ENCODE measurements at regions not wholly inside any gene's neighbourhood (a gene's known extent, or its start where the extent isn't known, plus 50 kb on each side); places are given as distances from the start of the nearest gene placed in this dataset.
"Not testable (repeated sequence)": the region's sequence is repeated elsewhere in the genome, so short reads cannot be mapped to it uniquely, and the experiment has no call there.

DNA sequence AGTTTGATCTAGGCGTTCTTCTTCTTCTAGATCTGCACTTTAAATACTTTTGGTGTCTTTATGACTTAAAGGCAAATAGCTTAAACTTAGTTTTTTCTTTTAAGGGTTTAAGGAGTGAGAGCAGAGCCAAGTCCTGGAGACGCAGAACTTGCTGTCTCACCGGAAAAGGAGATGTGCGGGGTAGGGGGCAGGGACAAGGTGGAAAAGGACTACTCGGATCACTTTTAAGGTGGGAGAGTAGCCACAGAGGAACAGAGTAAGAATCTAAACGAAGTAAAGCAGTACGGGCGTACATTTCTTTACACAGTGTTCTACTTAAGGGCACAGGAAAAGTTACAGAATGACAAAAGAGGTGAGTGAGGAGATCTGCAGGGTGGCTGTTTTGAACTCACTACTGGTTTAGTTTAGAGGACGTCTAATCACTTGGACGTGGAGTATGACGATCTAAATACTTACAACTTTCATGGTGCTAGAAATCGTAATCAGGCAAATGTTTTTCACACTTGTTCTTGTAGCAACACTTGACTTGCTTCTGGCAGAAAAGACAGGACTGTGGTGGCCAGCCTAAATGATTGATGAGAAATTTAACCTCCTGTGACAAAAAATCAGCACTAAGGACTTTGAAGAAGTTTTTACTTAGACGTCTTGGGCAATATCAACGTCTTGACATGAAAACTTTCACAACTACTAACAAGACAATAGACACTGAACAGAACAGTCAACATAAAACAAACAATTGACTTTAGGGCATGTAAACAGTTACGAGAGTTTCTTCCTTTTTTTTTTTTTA, 127.0 kb downstream of the ART5 start:
- not testable (repeated sequence) for DNase-seq (ENCODE audit: low read depth in 2 of 2)

DNA sequence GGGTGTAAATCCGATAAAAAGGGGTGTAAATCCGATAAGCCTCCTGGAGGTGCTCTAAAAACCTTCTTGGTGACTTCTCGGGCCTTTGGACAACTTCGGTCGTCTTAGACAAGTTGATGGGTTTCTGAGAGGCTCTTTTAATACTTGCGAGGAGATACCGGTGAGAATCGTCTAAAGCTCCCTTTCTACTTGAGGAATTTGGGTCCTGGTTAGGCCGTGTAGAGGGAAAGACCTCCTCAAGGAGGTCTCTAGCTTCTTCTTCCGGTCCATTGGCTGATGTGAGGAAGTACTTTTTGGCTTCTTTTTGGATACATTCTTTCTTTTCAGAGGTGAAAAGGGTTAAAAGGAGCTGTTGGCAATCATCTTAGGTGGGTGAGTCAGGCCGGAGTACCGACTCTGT, 128.5 kb downstream of the ART5 start:
- not testable (repeated sequence) for DNase-seq (ENCODE audit: low read depth in 2 of 2)

DNA sequence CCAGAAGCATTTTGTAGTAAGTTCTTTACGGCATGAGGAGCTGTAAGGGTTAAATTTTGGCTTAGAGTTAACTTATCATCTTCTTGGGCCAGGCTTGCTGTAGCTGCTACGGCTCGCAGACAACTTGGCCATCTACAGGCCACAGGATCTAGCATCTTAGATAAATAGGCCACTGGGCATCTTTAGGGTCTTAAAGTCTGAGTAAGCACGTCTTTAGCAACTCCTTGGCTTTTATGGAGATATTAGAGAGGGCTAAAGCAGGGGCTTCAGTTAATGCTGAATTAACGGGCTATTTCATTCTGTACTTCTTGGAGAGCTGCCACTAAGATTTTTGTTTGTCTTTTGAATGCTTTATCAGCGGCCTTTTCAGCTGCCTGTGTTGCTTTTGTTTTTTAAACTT, 129.0 kb downstream of the ART5 start:
- not testable (repeated sequence) for DNase-seq (ENCODE audit: low read depth in 2 of 2)

DNA sequence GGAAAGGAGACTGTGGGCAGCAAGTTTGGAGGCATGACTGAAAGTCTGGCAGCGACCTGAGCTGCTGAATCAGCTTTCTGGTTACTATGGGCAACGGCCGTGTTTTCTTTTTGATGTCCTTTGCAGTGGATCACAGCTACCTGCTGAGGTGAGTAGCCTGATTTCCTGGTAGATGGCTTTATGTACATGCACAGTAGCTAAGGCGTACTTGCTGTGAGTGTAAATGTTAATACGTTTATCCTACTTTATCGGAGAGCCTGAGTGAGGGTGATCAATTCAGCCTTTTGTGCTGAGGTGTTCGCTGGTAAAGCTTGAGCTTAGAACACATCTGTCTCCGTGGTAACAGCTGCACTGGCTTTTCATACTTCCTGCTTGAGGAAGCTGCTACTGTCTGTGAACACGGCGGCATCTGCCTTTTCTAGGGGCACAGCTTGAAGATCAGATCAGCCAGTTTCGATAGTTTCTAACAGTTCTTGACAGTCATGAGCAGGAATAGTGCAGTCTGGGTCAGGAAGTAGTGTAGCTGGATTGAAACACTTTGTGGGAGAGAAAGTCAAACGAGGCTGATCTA, 129.6 kb downstream of the ART5 start:
- DNase-seq (ENCODE audit: low read depth in 2 of 2) = not testable (repeated sequence)

DNA sequence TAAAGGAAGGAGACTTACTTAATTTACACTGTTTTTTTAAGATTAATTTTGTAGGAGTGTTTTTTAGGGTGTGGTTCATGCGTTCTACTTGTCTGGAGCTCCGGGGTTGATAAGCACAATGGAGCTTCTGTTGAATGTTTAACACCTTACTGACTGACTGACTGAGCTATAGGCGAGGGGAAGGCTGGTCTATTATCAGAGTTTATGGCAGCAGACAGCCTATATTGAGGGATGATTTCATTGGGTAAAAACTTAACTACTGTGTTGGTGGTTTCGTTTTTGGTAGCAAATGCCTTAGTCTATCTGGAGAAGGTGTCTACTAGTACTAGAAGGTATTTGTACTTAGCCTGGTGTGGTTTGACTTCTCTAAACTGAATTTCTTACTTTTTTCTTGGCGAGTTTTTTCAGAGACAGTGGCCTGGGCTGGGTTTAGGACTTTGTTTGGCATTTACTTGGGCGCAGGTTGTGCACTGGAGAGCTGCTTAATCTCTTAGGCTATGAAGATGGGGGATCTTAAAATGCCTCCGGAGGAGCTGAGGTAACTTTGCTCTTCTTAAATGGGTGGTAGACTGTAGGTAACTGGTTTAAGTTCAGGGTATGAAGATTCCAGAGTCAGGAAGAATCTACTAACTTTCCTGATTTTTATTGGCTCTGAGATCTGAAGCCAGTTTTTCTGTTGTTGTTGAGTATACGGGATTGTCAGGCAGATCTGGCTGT, 130.2 kb downstream of the ART5 start:
- DNase-seq (ENCODE audit: low read depth in 2 of 2) = not testable (repeated sequence)

DNA sequence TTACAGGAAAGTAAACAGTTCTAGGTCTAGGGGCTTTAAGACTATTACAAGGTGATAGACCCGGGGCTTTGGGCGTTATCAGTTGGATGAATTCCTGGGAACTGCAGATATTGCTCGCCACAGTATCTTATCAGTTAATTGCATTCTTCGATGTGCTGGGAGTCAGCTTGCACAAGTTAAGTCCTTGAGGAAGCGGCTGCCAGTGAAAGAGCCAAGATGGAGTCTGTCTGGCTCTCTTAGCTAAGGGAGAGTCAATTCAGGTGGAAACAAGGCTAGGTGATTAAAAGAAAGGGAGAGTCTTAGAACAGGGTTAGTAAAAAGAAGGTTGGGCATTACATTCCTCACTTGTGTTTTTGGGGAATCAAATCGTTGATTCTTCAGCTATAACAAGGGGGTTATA, 130.6 kb upstream of the ZNF195 start:
- DNase-seq (ENCODE audit: low read depth in 2 of 2) = not testable (repeated sequence)

DNA sequence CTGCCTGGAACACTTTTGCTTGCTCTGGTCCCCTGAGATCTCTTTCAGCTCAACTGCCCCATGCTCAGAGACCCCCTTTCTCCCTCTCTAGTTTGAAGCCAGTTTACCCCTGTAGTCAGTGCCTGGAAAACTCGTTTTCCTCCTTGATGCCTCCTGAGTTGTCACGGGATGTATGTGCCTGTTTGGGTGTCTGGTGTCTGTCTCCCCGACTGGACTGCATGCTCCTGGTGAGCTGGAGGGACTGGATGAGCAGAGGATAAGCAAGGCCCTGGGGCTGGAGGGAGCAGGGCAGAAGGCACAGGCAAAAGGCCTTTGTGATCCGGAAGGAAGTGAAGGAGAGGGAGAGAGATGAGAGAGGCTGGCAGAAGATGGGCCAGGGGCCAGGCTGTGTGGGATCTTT, 120.3 kb upstream of the ZNF195 start:
- not testable (repeated sequence) for DNase-seq (ENCODE audit: low read depth in 2 of 2)

DNA sequence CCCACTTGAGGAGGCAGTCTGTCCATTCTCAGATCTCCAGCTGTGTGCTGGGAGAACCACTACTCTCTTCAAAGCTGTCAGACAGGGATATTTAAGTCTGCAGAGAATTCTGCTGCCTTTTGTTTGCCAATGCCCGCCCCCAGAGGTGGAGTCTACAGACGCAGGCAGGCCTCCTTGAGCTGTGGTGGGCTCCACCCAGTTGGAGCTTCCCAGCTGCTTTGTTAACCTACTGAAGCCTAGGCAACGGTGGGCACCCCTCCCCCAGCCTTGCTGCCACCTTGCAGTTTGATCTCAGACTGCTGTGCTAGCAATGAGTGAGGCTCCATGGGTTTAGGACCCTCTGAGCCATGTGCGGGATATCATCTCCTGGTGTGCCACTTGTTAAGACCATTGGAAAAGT, 119.4 kb upstream of the ZNF195 start:
- DNase-seq (ENCODE audit: low read depth in 2 of 2) = not testable (repeated sequence)

DNA sequence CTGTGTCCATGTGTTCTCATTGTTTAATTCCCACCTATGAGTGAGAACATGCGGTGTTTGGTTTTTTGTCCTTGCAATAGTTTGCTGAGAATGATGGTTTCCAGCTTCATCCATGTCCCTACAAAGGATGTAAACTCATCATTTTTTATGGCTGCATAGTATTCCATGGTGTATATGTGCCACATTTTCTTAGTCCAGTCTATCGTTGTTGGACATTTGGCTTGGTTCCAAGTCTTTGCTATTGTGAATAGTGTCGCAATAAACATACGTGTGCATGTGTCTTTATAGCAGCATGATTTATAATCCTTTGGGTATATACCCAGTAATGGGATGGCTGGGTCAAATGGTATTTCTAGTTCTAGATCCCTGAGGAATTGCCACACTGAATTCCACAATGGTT, 114.2 kb upstream of the ZNF195 start:
- not testable (repeated sequence) for DNase-seq (ENCODE audit: low read depth in 2 of 2)

DNA sequence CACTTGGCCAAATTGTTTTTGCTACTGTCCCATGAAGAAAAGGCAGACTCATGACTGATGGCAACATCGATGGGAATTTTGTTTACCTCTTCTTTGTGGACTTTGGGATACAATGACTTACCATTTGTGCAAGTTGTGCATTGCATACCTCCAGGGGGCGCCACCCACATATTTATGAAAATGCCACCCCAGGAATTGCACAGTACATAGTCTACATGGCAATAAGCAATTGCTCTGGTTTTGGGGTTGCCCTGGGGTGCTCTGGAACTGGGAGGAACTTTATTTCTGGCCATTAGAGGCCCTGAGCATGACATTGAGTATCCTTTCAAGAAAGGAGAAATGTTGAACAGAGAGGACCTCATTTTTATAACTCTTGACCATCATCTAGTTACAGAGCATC, 109.1 kb upstream of the ZNF195 start:
- not testable (repeated sequence) for DNase-seq (ENCODE audit: low read depth in 2 of 2)

DNA sequence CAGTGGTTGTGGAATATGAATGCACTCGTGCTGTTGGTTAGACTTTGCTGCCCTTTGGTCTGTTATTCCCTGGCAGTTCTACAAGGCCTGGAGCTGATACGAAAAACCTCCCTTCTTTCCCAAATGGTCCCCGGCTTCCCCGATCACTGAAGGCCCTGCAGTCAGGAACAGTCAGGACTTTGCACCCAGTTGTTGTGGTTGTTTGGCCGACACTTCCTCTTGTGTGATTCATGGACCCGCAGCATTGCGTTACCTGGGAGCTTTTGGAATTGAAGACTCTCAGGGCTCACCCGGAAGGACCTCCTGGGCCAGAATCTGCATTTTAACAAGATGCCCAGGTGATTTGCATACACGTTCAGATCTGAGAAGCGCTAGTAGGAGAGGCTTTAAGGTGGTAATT, 106.8 kb upstream of the ZNF195 start:
- not testable (repeated sequence) for DNase-seq (ENCODE audit: low read depth in 2 of 2)

DNA sequence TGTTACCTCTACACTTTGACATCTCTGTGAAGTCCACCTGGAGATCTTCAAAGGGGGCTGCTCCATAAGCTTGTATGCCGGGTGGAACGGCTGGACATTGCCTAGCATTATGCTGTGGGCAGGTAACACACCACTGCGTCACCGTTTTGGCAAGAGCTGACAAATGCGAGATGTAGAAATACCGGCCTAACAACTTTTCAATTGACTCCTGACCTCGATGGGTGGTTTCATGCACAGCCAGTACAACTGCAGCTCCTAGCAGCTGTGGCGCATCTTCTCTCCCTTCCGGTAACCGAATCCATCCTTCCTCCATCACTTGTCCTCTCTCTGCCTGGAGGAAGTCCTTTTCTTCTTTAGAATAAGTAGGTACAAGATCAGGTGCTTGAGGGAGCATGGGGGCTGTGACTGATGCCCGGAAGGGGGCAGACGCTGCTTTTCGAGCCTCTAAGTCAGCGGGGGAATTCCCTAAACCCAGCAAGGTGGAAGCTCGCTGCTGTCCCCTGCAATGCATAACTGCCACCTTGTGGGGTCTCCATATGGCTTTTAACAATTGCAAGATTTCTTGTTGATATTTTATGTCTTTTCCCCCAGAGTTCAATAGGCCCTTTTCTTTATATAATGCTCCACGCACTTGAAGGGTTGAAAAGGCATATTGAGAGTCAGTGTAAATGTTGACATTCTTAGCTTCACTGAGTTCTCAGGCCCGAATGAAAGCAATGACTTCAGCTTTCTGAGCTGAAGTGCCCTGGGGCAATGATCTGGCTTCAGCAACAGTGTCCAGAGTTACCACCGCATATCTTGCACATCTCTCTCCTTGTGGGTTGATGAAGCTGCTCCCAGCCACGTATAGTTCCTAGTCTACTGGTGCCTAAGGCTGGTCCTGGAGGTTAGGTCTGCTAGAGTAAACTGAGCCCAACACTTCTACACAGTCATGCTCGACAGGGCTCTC, 98.3 kb upstream of the ZNF195 start:
- not testable (repeated sequence) for DNase-seq (ENCODE audit: low read depth in 2 of 2)

DNA sequence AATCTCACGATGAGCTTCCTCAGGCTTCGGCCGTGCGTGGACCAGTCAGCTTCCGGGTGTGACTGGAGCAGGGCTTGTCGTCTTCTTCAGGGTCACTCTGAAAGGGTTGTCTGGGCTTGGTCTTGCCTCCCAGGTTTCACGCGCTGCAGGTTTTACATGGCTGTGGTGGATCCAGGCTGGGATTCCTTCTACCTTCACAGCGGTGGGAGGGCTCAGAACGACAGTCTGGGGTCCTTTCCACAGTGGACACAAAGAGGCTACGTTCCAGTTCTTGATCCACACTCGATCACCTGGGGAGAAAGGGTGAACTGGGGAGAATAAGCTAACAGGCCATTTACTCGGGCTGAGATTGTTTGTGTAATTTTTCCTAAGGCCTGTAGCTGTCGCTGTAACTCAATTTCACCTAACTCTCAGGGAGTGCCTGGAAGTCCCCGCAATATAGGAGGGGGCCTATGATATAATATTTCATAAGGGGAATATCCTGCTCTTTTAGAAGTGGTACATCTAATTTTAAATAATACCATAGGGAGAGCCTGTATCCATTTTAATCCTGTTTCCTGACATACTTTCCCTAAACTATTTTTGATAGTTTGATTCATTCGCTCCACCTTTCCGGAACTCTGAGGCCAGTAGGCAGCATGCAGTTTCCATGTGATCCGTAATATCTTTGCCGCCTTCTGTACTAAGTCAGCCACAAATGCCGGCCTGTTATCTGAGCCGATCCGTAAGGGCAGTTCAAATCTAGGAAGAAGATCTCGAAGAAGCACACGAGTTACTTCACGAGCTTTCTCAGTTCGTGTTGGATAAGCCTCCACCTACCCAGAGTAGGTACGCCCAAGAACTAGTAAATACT, 97.4 kb upstream of the ZNF195 start:
- DNase-seq (ENCODE audit: low read depth in 2 of 2) = not testable (repeated sequence)

DNA sequence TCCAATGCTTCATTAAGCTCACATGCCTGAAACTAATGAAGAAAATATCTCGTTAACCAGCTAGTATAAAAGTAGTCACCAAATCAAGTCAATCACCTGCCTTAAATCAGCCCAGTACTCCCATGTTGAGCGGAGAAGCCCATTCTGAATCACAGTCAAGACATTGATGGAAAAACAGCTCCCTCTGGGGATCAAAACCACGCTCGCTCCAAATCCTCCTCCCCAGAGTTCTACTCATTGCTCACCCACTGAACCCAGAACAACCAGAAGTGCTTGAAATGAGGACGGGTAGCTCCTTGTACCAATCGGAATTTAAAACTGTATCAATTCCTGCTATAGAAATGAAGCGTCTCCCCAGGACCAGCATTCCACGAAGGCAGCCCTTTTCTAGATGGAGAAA, 90.0 kb upstream of the ZNF195 start:
- not testable (repeated sequence) for DNase-seq (ENCODE audit: low read depth in 2 of 2)

DNA sequence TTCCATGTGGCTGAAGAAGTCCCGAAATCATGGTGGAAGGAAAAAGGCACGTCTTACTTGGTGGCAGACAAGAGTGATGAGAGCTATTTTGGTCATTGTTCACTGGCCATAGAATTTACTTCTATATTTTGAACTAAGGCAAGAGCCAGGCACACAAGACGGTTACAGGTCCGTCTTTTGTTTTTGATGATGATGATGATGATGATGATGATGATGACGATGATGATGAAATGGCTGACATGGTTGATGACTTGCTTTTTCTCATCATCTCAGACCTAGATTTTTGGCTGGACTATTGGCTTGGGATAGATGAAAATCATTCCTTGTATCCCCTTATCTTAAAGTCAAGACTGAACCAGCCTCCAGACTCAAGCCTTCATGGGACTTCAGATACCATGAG, 88.7 kb upstream of the ZNF195 start:
- not testable (repeated sequence) for DNase-seq (ENCODE audit: low read depth in 2 of 2)

DNA sequence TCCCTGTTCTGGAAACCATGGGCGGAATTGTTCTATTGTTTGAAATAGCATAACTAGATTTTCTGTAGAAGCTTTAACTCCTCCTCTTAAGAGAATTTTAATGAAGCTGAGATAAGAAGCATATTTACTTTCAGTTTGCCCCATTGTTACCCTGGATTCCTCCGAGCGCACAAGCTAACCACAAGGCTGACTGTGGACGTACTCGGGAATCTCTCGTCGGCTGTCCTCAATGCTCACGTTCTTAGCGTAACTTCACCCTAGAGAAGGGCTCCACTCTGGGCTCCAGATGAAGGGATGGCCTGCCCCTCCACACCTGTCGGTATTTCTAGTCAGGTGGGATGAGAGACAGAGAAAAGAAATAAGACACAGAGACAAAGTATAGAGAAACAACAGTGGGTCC, 76.7 kb upstream of the ZNF195 start:
- DNase-seq (ENCODE audit: low read depth in 2 of 2) = not testable (repeated sequence)

DNA sequence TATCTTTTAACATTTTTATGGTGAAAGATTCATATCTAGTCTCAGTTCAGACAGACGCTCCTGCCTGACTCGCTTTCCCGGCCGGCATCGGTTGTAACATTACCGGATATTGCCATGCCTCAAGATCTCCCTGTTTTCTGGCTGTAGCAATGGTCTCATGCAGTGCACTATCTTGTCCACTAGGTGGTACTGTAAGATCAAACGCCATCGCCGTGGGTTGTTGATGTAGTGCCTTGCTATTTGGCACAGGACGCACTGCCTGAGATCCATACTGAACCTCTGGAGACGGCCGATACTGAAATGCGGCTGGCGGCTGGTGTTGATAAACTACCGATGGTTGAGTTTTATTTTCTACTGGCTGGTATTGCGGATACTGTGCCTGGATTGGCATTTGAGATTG, 75.9 kb upstream of the ZNF195 start:
- DNase-seq (ENCODE audit: low read depth in 2 of 2) = peak; percentile 17 to 21

DNA sequence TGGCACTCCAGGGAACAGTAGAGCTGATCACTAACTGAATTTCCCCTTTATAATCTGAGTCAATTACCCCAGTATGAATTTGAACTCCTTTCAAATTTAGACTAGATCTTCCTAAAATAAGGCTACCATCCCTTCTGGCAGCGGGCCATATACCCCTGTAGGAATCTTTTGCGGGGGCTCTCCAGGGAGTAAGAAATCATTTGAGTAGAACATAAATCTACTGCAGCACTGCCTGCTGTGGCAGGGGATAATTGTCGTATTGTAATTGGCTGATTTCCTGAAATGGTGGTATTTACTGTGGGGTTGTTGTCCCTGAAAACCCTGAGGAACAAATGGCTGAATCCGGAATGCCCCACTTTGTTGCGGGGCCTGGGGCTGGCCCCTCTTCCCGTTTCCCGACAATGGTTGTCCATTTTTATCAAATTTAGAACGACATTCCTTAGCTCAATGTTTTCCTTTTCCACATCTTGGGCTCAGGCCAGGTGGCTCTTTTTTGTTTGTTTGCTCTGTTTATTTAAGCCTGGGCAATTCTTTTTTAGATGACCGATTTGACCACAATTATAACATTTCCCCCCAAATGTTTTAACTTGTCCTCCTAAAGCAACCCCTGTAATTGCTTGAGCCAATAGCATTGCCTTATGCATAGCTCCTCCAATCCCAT, 74.8 kb upstream of the ZNF195 start:
- not testable (repeated sequence) for DNase-seq (ENCODE audit: low read depth in 2 of 2)

DNA sequence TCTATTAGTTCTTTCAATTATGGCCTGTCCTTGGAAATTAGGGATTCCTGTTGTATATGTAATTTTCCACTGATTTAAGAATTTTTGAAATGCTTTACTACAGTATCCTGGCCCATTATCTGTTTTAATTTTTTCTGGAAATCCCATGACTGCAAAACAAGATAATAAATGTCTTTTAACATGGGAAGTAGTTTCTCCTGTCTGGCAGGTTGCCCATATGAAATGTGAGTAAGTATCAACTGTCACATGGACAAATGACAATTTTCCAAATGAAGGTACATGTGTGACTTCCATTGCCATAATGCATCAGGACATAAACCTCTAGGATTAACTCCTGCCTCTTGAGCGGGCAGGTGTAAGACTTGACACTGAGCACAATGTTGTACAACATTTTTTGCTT, 71.9 kb upstream of the ZNF195 start:
- DNase-seq (ENCODE audit: low read depth in 2 of 2) = not testable (repeated sequence)

DNA sequence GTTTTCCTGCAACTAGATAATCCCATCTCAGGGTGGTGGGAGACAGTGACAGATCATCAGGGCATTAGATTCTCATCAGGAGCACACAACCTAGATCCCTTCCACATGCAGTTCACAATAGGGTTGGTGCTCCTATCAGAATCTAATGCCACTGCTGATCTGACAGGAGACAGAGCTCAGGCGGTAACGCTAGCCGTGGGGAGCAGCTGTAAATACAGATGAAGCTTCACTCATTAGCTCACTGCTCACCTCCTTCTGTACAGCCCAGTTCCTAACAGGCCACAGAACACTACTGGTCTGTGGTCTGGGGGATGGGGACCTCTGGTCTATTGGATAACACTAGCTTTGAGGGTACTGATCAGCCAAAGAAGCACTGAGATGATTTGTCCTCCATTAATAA, 66.6 kb upstream of the ZNF195 start:
- DNase-seq (ENCODE audit: low read depth in 2 of 2) = not testable (repeated sequence)

All from fibroblast of skin of left biceps (primary cell).